Glutamatergic neuron (in vitro differentiated cells): ENCODE measurements at regions not wholly inside any gene's neighbourhood (a gene's known extent, or its start where the extent isn't known, plus 50 kb on each side); places are given as distances from the start of the nearest gene placed in this dataset.
"Not testable (repeated sequence)": the region's sequence is repeated elsewhere in the genome, so short reads cannot be mapped to it uniquely, and the experiment has no call there.

Experiments
- DNase-seq: peaks from one replicate; pipeline ENCODE4 v3.0.0; 2022
- H3K27ac Mint-ChIP-seq: one replicate; pipeline ENCODE4 v1.8.0; 2020; ENCODE audit warnings: mild to moderate bottlenecking, mixed read lengths, inconsistent platforms; ENCODE audit not compliant: unreplicated experiment
- H3K27me3 Mint-ChIP-seq: one replicate; pipeline ENCODE4 v1.8.0; 2020; ENCODE audit warnings: mild to moderate bottlenecking, moderate library complexity, mixed read lengths, inconsistent platforms; ENCODE audit not compliant: unreplicated experiment
- H3K36me3 Mint-ChIP-seq: one replicate; pipeline ENCODE4 v1.8.0; 2020; ENCODE audit warnings: mild to moderate bottlenecking, mixed read lengths, inconsistent platforms; ENCODE audit not compliant: unreplicated experiment
- H3K4me1 Mint-ChIP-seq: one replicate; pipeline ENCODE4 v1.8.0; 2020; ENCODE audit warnings: mild to moderate bottlenecking, low read depth, mixed read lengths, inconsistent platforms; ENCODE audit not compliant: unreplicated experiment
- H3K4me3 Mint-ChIP-seq: one replicate; pipeline ENCODE4 v1.8.0; 2020; ENCODE audit warnings: mild to moderate bottlenecking, mixed read lengths, inconsistent platforms; ENCODE audit not compliant: unreplicated experiment
- H3K9me3 Mint-ChIP-seq: one replicate; pipeline ENCODE4 v1.8.0; 2020; ENCODE audit warnings: mild to moderate bottlenecking, moderate library complexity, mixed read lengths, inconsistent platforms; ENCODE audit not compliant: unreplicated experiment
- CTCF ChIP-seq: fragments of 200-600 bp; sonication (generic); IDR thresholded peaks from one replicate; pipeline ENCODE4 v1.5.0; 2021; ENCODE audit not compliant: partially characterized antibody, unreplicated experiment

DNA sequence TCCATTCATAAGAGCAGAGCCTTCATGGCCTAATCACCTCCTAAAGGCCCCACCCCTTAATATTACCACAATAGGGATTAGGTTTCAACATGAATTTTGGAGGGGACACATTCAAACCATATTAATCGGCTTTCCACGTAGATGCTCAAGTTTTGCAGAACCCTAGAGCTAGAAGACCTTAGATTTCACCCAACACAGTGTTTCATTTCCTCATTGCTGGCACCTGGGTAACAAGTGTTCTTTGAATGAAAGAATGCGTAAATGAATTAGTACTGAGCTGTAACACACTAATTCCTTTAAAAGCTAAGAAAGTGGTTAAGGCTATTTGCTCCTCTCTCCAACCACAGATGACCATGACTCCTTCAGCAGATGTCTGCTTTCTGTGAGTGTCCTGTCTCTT lies 252.5 kb downstream of the SMAD2 start:
- H3K27me3 Mint-ChIP-seq, result no peaks in the 10 kb centered on the region
- no peak for TF ChIP-seq CTCF
- H3K4me3 Mint-ChIP-seq, result no peak overlapping the region
- no peaks in the 10 kb centered on the region for H3K36me3 Mint-ChIP-seq
- H3K9me3 Mint-ChIP-seq, result no peaks in the 10 kb centered on the region
- no peak overlapping the region for H3K27ac Mint-ChIP-seq
- no peak for DNase-seq
- H3K4me1 Mint-ChIP-seq, result no peaks in the 10 kb centered on the region

DNA sequence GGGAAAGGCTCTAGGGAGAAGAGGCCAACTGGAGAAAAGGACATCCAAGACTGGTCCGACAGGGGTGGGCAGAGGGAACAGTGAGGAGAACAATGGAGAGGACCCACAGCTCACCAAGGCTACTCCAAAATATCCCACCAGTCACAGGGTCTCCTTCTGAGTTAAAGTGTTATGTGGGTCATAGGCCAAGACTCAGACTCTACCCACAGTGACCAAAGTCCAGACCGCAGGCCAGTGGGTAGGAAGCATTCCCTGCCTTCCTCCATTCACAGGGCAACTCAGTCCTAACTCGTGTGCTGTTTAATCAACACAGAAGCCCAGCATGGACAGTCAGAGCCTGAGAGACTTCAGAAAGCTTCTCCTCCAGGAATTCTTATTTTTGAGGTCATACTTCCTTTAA lies 260.6 kb downstream of the SMAD2 start:
- H3K4me3 Mint-ChIP-seq, result no peak overlapping the region
- H3K27me3 Mint-ChIP-seq, result no peaks in the 10 kb centered on the region
- no peak overlapping the region for H3K27ac Mint-ChIP-seq
- no peaks in the 10 kb centered on the region for H3K36me3 Mint-ChIP-seq
- H3K9me3 Mint-ChIP-seq, result no peaks in the 10 kb centered on the region
- no peaks in the 10 kb centered on the region for H3K4me1 Mint-ChIP-seq
- TF ChIP-seq CTCF, result no peak
- no peak for DNase-seq

- TF ChIP-seq CTCF, result no peak
- Mint-ChIP-seq H3K27me3 (no peaks in the 10 kb centered on the region), H3K36me3 (peaks cover 5% of the 10 kb centered on the region), H3K4me1 (no peaks in the 10 kb centered on the region), H3K27ac (no peak overlapping the region), H3K4me3 (no peak overlapping the region), H3K9me3 (no peaks in the 10 kb centered on the region)
- DNase-seq, result no peak
Observed at GRCh38 chr18:47658498-47658897, 272.0 kb downstream of the SMAD2 start.

GRCh38 chr18:47654988-47655387 lies 275.5 kb downstream of the SMAD2 start:
- no peak overlapping the region for H3K4me3 Mint-ChIP-seq
- peaks cover 9% of the 10 kb centered on the region for H3K36me3 Mint-ChIP-seq
- no peak overlapping the region for H3K27ac Mint-ChIP-seq
- H3K27me3 Mint-ChIP-seq, result peaks cover 8% of the 10 kb centered on the region
- H3K9me3 Mint-ChIP-seq, result no peaks in the 10 kb centered on the region
- no peak for TF ChIP-seq CTCF
- no peaks in the 10 kb centered on the region for H3K4me1 Mint-ChIP-seq
- DNase-seq, result no peak

DNA sequence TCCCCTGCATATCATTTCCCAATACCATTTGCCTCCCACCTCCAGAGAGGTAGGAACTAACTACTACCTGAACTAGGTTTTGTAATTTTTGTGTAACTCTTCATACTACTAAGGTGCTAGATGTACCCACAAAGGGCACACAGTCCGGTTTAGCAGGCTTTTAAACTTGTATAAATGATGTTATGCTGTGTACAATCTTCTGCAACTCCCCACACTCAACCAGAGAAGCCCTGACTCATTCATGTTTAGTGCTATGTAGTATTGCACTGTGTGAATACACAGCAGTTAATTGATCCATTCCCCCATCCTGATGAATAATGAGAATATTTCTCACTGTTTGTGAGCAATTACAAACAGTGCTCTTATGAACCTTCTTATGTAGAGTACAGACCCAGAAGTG lies 285.6 kb downstream of the SMAD2 start:
- Mint-ChIP-seq H3K36me3 (no peaks in the 10 kb centered on the region), H3K27ac (no peak overlapping the region), H3K4me3 (no peak overlapping the region), H3K27me3 (peaks cover 3% of the 10 kb centered on the region), H3K9me3 (no peaks in the 10 kb centered on the region), H3K4me1 (no peaks in the 10 kb centered on the region)
- TF ChIP-seq CTCF, result no peak
- DNase-seq, result no peak

DNA sequence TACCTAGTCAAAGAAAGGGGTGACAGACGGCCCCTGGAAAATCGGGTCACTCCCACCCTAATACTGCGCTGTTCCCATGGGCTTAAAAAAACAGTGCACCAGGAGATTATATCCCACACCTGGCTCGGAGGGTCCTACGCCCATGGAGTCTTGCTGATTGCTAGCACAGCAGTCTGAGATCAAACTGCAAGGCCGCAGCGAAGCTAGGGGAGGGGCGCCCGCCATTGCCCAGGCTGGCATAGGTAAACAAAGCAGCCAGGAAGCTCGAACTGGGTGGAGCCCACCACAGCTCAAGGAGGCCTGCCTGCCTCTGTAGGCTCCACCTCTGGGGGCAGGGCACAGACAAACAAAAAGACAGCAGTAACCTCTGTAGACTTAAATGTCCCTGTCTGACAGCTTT lies 292.9 kb downstream of the SMAD2 start:
- not testable (repeated sequence) for H3K36me3 Mint-ChIP-seq, H3K4me3 Mint-ChIP-seq, H3K27me3 Mint-ChIP-seq, H3K9me3 Mint-ChIP-seq, H3K27ac Mint-ChIP-seq, H3K4me1 Mint-ChIP-seq, DNase-seq
